22Rv1 (cell line): ENCODE measurements at regions not wholly inside any gene's neighbourhood (a gene's known extent, or its start where the extent isn't known, plus 50 kb on each side); places are given as distances from the start of the nearest gene placed in this dataset.

Source experiments
- H3K27ac ChIP-seq: fragments of 450-650 bp; 2 replicates; pipeline ENCODE4 v1.5.1; 2017
- ZFX ChIP-seq: fragments of 450-650 bp; IDR thresholded peaks from 2 replicates; pipeline ENCODE4 v1.6.1; 2017; ENCODE audit warnings: antibody characterized with exemption, borderline replicate concordance
- TF ChIP-seq, protein P1 (sequence below): fragments of 450-650 bp; IDR thresholded peaks from 2 replicates; pipeline ENCODE4 v1.5.1; 2017; ENCODE audit warnings: mild to moderate bottlenecking

DNA sequence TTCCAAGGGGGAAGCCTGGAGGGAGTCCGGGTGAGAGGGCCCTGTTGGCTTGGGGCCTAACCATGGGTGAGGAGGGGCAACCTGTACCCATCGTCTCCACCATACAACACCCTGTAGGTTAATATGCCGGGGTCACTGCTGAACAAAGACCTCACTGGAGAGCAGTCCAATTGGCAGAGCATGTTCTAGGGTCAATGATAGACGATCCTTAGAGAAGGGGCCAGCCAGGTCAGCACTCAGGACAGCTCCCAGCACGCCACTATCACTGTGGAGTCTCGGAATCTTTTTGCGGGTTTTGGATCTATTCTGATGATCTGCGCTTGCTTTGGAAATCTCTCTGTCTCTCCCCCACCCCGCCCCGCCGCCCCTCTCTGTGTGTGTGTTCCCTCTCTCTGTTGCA is 218.4 kb upstream of the MVB12B start:
- H3K27ac ChIP-seq = no peak overlapping the region
- TF ChIP-seq, protein P1, sequence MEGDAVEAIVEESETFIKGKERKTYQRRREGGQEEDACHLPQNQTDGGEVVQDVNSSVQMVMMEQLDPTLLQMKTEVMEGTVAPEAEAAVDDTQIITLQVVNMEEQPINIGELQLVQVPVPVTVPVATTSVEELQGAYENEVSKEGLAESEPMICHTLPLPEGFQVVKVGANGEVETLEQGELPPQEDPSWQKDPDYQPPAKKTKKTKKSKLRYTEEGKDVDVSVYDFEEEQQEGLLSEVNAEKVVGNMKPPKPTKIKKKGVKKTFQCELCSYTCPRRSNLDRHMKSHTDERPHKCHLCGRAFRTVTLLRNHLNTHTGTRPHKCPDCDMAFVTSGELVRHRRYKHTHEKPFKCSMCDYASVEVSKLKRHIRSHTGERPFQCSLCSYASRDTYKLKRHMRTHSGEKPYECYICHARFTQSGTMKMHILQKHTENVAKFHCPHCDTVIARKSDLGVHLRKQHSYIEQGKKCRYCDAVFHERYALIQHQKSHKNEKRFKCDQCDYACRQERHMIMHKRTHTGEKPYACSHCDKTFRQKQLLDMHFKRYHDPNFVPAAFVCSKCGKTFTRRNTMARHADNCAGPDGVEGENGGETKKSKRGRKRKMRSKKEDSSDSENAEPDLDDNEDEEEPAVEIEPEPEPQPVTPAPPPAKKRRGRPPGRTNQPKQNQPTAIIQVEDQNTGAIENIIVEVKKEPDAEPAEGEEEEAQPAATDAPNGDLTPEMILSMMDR = no peak
- TF ChIP-seq ZFX = no peak

DNA sequence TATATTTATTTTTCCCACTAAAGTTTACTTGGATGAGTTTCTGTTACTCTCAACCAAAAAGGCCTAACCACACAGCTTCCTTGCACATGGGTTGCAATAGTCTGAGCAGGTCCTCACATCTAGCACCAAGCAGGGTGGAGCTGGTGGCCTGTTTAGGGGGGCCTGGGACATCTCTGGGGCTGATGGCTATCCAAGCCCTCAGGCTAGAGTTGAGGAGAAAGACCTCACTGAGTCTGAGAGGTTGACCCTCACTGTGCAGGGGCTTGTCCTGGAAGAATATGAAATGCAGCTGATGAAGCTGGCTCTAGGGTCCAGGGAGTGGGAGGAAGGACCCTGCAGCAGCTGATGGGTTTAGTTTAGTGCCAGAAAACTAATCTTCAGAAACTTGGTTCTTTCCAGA is 217.1 kb upstream of the MVB12B start:
- no peak overlapping the region for H3K27ac ChIP-seq
- no peak for TF ChIP-seq ZFX
- TF ChIP-seq, protein P1 = no peak

DNA sequence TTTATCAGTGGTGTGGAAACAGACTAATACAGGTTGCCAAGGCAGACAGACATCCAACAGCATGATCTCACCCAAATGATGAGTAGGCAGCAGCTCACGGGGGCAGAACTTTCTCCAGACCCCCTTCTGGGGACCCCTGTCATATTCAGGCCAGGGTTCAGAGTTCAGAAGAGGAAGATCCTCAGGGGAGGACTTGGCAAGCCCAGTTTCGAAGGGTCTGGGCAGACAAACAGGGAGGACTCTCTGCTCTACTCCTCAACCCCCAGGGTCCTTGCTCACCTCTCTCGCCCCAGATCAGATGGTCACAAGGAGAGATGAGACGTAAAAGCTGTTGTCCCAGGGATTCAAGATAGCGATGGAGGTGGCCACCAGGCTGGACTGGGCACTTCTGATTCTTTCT is 215.1 kb upstream of the MVB12B start:
- TF ChIP-seq, protein P1 = no peak
- no peak for TF ChIP-seq ZFX
- no peak overlapping the region for H3K27ac ChIP-seq

DNA sequence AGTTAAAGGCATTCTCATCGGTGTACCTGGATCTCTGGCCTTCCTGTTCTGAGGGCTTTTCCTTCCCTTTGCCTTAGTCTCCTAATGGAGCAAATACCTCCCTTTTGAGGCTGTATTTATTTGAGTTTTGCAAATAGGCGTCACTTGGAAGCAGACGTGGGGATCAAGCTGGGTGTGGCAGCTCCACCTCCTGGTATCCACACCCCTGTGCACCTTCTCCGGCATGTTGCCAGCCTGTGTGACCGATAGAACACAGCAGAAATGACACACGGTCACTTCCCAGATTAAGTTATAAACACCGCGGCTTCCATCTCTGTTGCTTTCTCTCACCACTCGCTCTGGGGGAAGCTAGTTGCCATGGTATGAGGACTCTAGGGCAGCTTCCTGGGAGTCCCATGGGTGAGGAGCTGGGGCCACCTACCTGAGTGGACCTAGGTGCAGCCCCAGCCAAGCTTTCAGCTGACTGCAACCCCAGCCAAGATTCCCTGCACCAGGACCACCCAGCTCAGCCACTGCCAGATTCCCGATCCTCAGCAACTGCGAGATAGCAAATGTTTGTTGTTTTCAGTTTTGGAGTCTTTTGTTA is 214.4 kb upstream of the MVB12B start:
- TF ChIP-seq ZFX = no peak
- TF ChIP-seq, protein P1 = no peak
- H3K27ac ChIP-seq = no peak overlapping the region

DNA sequence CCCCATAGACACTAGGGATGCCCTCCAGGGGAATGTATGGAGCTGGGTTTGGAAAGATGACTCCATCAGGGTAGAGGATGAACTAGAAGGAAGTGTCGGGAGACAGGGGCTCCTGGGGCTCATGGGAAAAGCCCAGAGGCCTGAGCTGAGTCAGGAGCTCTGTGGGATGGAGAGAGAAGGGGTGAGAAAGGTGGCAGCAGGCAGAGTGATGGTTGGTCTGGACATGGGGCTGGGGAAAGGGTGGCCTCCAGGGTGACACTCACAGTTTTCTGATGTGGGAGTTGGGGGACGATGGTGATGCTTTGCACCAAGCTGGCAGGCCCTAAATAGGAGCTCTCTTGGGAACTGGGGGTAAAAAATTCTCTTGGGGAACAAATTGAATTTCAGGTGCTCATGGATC is 213.5 kb upstream of the MVB12B start:
- no peak overlapping the region for H3K27ac ChIP-seq
- no peak for TF ChIP-seq ZFX
- TF ChIP-seq, protein P1 = no peak

DNA sequence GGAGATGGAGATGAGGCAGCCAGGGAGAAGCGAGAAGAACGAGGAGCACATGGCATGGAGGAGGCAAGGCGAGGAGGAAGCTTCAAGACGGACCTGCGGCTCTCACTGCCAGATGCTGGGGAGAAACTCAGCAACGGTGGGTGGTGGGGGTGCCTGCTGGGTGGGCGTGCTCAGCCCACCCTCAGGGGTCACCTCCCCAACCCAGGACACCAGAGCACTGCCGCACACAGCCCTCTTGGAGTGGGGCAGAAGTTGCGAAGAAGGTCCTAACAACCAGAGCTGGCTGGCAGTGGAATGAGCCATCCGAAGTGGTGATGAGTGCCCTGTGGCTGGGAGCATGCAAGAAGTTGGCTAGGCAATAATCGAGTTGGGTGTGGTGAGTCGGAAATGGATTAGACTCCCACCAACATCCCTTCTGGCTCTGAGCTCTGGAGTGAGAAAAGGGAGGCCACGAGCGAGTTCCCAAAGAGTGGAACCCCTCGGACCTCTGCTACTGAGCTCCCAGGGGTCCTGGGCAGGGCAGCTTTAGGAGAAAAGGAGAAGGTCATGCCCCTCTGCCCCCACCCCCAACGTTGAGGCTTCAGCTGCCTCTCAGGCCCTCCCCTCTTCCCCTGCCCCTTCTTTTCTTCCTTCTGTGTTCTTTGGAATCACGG is 212.7 kb upstream of the MVB12B start:
- H3K27ac ChIP-seq = no peak overlapping the region
- TF ChIP-seq ZFX = no peak
- TF ChIP-seq, protein P1 = no peak

DNA sequence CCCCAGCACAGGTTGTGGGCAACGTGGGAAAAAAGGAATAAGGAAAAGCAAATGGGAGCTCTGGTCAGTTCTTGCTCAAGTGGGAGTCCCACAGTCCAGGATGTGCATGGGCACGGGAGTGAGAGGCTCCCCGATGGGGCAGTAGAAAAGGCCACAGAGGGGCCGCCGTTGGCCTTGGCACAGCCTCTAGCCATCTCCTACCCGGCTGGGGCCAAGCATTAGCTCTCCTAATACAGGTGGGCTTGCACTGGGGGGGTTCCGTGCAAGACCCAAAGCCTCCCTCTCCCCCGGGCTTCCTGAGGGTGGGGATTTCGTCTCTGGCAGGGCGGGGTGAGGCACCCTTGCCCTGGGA is 212.2 kb upstream of the MVB12B start:
- H3K27ac ChIP-seq = no peak overlapping the region
- TF ChIP-seq ZFX = no peak
- TF ChIP-seq, protein P1 = no peak
